Lower leg skin (tissue), 4 donors: ENCODE measurements at regions not wholly inside any gene's neighbourhood (a gene's known extent, or its start where the extent isn't known, plus 50 kb on each side); places are given as distances from the start of the nearest gene placed in this dataset.

ENCODE experiments used
- DNase-seq, 2 donors: peaks; one replicate each; pipeline ENCODE4 v3.0.0-alpha.2; 2019; ENCODE audit warnings: low spot score in 2 of 2
- H3K4me3 ChIP-seq: fragments of 200-600 bp; sonication (generic); 2 replicates; pipeline ENCODE4 v1.5.1; 2017; ENCODE audit warnings: mild to moderate bottlenecking, low read depth; ENCODE audit not compliant: poor library complexity, severe bottlenecking
- POLR2A ChIP-seq, 2 donors: fragments of 450-650 bp; IDR thresholded peaks; one replicate each; pipeline ENCODE4 v1.6.1; 2016 to 2017; ENCODE audit warnings: antibody characterized with exemption in 2 of 2, mild to moderate bottlenecking in 1 of 2, moderate library complexity in 1 of 2
- WGBS, 2 donors: methylation state at CpG; one replicate each; pipeline ENCODE4 v1.1.5; 2018; 5-methylcytosine and 5-hydroxymethylcytosine counted together
- intact Hi-C: fragments of 100-400 bp; cut with DNase I; formaldehyde crosslinking; loops from one replicate; pipeline ENCODE4 v1.15.0; 2023; ENCODE audit warnings: low total_unique reads
- TF ChIP-seq, protein P1 (sequence below), 3 donors: fragments of 450-650 bp; IDR thresholded peaks; one replicate each; pipeline ENCODE4 v1.5.1; 2016; ENCODE audit warnings: antibody characterized with exemption in 3 of 3, mild to moderate bottlenecking in 3 of 3, moderate library complexity in 2 of 3

DNA sequence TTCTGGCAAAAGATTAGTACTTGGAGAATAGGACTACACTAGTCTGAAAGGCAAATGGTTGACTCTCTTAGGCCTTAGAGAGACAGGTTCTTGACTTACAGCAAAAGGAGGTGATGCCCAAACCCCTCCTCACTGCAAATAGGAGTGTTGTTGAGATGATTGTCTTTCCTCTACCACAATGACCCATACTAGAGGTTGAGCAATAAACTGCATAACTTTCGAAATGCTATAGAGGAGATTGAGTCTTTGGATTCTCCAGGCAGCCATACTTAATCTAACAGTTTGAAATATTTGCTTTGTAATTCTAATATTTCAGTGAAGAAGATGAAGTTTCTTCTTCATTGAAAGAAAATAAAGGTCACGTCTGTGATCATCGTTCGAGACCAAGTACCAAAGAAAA is 498.5 kb upstream of the GBE1 start:
- no peak for DNase-seq
- TF ChIP-seq, protein P1, sequence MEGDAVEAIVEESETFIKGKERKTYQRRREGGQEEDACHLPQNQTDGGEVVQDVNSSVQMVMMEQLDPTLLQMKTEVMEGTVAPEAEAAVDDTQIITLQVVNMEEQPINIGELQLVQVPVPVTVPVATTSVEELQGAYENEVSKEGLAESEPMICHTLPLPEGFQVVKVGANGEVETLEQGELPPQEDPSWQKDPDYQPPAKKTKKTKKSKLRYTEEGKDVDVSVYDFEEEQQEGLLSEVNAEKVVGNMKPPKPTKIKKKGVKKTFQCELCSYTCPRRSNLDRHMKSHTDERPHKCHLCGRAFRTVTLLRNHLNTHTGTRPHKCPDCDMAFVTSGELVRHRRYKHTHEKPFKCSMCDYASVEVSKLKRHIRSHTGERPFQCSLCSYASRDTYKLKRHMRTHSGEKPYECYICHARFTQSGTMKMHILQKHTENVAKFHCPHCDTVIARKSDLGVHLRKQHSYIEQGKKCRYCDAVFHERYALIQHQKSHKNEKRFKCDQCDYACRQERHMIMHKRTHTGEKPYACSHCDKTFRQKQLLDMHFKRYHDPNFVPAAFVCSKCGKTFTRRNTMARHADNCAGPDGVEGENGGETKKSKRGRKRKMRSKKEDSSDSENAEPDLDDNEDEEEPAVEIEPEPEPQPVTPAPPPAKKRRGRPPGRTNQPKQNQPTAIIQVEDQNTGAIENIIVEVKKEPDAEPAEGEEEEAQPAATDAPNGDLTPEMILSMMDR (IDR thresholded peaks at IDR 0.05) = no peak
- TF ChIP-seq POLR2A (IDR thresholded peaks at IDR 0.05) = no peak
- H3K4me3 ChIP-seq = no peak overlapping the region
- 92% methylated on average over 4 of the region's 4 CpGs for WGBS, 2 donors
- intact Hi-C loops = no loop called here

DNA sequence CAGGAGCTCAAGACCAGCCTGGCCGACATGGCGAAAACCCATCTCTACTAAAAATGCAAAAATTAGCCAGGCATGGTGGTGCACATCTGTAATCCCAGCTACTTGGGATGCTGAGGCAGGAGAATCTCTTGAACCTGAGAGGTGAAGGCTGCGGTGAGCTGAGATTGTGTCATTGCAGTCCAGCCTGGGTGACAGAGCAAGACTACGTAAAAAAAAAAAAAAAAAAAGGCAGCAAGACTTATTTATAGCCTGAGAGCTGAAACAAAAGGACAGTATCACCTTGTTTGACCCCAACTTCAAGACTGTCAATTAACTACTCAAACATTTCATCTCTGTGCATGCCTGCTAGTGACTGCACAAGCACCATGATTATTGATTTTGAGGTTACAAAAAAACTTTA is 478.9 kb upstream of the GBE1 start:
- no peak overlapping the region for H3K4me3 ChIP-seq
- 73 to 87% methylated on average over 4 of the region's 4 CpGs for WGBS, 2 donors
- DNase-seq = no peak
- intact Hi-C loops = no loop called here
- no peak for TF ChIP-seq POLR2A (IDR thresholded peaks at IDR 0.05)
- TF ChIP-seq, protein P1 (IDR thresholded peaks at IDR 0.05) = no peak

DNA sequence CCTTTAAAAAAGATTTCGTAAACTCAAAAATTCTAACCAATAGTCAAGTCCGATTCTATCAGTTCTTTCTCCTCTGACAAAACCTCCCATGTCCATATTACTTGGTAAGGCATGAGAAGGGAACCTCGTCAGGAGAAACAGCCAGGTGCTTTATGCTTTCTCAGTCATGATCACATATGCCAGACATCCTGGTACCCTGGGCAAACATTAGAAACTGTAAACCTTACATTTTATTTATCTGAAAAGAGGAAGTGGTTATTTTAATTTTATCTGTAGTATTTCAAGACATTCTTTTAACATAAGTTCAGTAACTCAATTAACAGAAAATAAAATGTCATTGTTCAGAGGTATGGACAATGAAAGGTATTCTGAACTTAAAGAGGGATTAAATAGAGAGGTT is 474.8 kb upstream of the GBE1 start:
- intact Hi-C loops = no loop called here
- no peak for TF ChIP-seq POLR2A (IDR thresholded peaks at IDR 0.05)
- TF ChIP-seq, protein P1 (IDR thresholded peaks at IDR 0.05) = no peak
- 84% methylated on average over 3 of the region's 3 CpGs for WGBS, 2 donors
- DNase-seq = no peak
- no peak overlapping the region for H3K4me3 ChIP-seq

DNA sequence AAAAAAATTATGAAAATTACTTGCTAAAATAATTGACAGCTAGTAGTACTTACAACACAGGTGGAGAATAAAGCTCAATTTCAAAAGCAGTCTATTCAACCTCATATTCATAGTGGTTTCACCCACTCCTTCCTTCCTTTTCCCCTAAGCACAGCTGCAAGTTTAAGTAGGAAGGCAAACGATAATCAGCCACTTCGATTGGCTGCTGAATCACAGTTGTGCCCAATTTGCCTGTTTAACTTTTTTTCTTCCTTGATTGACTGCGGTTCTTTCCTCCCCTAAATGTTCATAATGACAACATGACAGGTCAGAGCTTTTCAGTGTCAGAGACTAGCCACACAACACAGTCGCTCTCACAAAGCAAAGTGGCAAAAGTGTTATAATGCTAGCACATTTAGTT is 468.0 kb upstream of the GBE1 start:
- no peak for DNase-seq
- TF ChIP-seq, protein P1 (IDR thresholded peaks at IDR 0.05) = no peak
- no peak for TF ChIP-seq POLR2A (IDR thresholded peaks at IDR 0.05)
- H3K4me3 ChIP-seq = no peak overlapping the region
- intact Hi-C loops = no loop called here
- 51 to 58% methylated on average over 4 of the region's 4 CpGs for WGBS, 2 donors

DNA sequence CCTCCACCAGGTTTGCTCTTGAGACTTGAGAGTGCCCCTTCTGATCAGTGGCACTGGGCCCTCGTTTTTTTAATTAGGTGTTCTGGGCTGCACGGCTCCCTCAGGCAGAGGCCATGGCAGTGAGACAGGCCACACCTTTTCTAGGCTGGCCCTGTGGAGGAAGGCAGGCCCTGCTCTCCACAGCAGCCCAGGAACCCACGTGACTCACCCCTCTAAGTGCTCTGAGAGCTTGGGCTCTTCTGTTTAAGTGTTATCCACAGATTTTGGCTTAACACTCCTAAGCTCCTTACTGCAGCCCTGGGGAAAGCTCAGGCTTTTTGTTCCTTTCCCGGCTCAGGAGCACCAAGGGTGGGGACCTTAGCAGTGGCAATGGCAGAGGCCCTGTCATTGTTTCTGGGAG is 463.2 kb upstream of the GBE1 start:
- 77 to 88% methylated on average over 4 of the region's 4 CpGs for WGBS, 2 donors
- DNase-seq = no peak
- intact Hi-C loops = no loop called here
- TF ChIP-seq POLR2A (IDR thresholded peaks at IDR 0.05) = no peak
- TF ChIP-seq, protein P1 (IDR thresholded peaks at IDR 0.05) = no peak
- H3K4me3 ChIP-seq = no peak overlapping the region

DNA sequence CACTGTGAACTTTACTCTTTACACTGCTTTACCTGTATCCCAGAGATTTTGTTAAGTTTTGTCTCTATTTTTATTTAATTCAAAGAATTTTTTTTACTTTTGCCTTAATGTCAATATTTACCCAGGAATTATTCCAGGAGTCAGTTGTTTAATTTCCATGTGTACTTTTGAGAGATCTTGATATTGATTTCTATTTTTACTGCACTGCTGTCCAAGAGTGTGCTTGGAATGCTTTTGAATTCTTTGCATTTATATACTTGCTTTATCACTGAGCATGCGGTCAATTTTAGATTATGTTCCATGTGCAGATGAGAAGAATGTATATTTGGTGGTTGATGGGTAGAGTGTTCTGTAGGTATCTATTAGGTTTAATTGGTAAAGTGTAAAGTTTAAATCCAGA is 461.0 kb upstream of the GBE1 start:
- DNase-seq = no peak
- H3K4me3 ChIP-seq = no peak overlapping the region
- 88 to 94% methylated on average over 1 of the region's 1 CpG for WGBS, 2 donors
- TF ChIP-seq, protein P1 (IDR thresholded peaks at IDR 0.05) = no peak
- no peak for TF ChIP-seq POLR2A (IDR thresholded peaks at IDR 0.05)
- intact Hi-C loops = no loop called here
